PC-9 (cell line): ENCODE measurements at regions not wholly inside any gene's neighbourhood (a gene's known extent, or its start where the extent isn't known, plus 50 kb on each side); places are given as distances from the start of the nearest gene placed in this dataset.

Experiments
- EZH2 ChIP-seq: fragments of 200-600 bp; sonication (generic); IDR thresholded peaks from 2 replicates; pipeline ENCODE4 v1.8.0; 2017; ENCODE audit warnings: antibody characterized with exemption, low read depth
- TF ChIP-seq, protein P1 (sequence below): fragments of 200-600 bp; sonication (generic); conservative IDR thresholded peaks from 2 replicates; pipeline ENCODE4 v1.6.1; 2017; ENCODE audit warnings: mixed run types, antibody characterized with exemption, mild to moderate bottlenecking, moderate library complexity

DNA sequence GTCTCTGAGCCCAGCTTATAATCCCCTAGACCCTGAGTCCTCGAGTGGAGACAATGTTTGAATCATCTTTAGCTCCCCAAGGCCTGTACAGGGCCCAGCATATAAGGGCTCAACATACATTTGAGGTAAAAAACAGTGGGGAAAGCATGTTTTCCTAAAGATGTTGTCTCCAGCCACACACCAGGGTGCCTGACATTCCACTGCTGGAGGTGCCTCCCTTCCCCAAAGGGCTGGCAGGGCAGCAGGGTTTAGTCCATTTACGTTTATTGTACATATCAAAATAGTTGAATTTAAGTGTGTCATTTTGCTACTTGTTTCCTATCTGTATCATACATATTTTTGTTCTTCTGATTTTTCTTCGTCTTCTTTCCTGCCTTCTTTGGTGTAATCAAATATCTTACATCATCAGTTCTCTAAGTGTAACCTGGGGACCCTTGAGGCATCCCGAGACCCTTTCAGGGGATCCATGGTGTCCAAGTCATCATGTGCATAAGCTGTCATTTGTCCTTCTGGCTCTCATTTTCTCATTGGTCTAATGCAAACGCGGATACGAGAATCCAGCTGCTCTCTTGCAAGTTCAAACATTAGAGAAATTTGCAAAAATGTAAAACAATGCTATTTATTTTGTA lies 101.6 kb downstream of the PDGFA start:
- no peak for TF ChIP-seq EZH2
- TF ChIP-seq, protein P1, sequence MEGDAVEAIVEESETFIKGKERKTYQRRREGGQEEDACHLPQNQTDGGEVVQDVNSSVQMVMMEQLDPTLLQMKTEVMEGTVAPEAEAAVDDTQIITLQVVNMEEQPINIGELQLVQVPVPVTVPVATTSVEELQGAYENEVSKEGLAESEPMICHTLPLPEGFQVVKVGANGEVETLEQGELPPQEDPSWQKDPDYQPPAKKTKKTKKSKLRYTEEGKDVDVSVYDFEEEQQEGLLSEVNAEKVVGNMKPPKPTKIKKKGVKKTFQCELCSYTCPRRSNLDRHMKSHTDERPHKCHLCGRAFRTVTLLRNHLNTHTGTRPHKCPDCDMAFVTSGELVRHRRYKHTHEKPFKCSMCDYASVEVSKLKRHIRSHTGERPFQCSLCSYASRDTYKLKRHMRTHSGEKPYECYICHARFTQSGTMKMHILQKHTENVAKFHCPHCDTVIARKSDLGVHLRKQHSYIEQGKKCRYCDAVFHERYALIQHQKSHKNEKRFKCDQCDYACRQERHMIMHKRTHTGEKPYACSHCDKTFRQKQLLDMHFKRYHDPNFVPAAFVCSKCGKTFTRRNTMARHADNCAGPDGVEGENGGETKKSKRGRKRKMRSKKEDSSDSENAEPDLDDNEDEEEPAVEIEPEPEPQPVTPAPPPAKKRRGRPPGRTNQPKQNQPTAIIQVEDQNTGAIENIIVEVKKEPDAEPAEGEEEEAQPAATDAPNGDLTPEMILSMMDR = no peak
